CD14-positive monocyte (primary cell): ENCODE measurements at regions not wholly inside any gene's neighbourhood (a gene's known extent, or its start where the extent isn't known, plus 50 kb on each side); places are given as distances from the start of the nearest gene placed in this dataset.
"Not testable (repeated sequence)": the region's sequence is repeated elsewhere in the genome, so short reads cannot be mapped to it uniquely, and the experiment has no call there.

Experiments used
- DNase-seq, 3 donors: peaks; one replicate each; pipeline ENCODE4 v3.0.0-alpha.2; 2011 to 2022
- H2AFZ ChIP-seq: 2 replicates; pipeline ENCODE4 v1.6.0; 2012; ENCODE audit warnings: mild to moderate bottlenecking, low read depth, low read length, inconsistent platforms; ENCODE audit not compliant: insufficient read depth, poor library complexity, severe bottlenecking
- H3K27ac ChIP-seq, 2 donors: 1 replicate in 1 of 2; 2 replicates in 1 of 2; pipeline ENCODE4 v1.5.1; 2012 to 2013; ENCODE audit warnings: low read length in 2 of 2, control low read depth in 1 of 2, inconsistent platforms in 1 of 2, low read depth in 1 of 2, mild to moderate bottlenecking in 1 of 2
- H3K27me3 ChIP-seq, 2 donors: one replicate each; pipeline versions ENCODE4 v1.6.0 to v1.6.1; 2011 to 2013; ENCODE audit warnings: low read length in 2 of 2; ENCODE audit not compliant: control insufficient read depth in 2 of 2, insufficient read depth in 2 of 2
- H3K36me3 ChIP-seq, 2 donors: replicated peaks in 1 of 2; 1 replicate in 1 of 2; 2 replicates in 1 of 2; pipeline versions ENCODE4 v1.5.1 to v1.6.1; 2012 to 2013; ENCODE audit warnings: low read length in 2 of 2, control low read depth in 1 of 2, inconsistent platforms in 1 of 2, mild to moderate bottlenecking in 1 of 2; ENCODE audit not compliant: insufficient read depth in 2 of 2, control insufficient read depth in 1 of 2
- H3K4me1 ChIP-seq, 2 donors: 1 replicate in 1 of 2; 2 replicates in 1 of 2; pipeline versions ENCODE4 v1.5.1 to v1.6.1; 2012 to 2013; ENCODE audit warnings: low read length in 2 of 2, control low read depth in 1 of 2, inconsistent platforms in 1 of 2, mild to moderate bottlenecking in 1 of 2, moderate library complexity in 1 of 2; ENCODE audit not compliant: insufficient read depth in 2 of 2, control insufficient read depth in 1 of 2
- H3K4me2 ChIP-seq: replicated peaks from 2 replicates; pipeline ENCODE3; 2012; ENCODE audit warnings: low read length, moderate library complexity, mild to moderate bottlenecking; ENCODE audit not compliant: poor library complexity, severe bottlenecking; ENCODE audit errors: extremely low read depth
- H3K4me3 ChIP-seq, 3 experiments: fragments of 200-600 bp in 1 of 3; sonication (generic) in 1 of 3; replicated peaks in 1 of 3; 1 replicate in 2 of 3; 2 replicates in 1 of 3; pipeline ENCODE4 v1.5.1; 2011 to 2013; ENCODE audit warnings: low read length in 3 of 3, mild to moderate bottlenecking in 3 of 3, control low read depth in 2 of 3, low read depth in 2 of 3, inconsistent platforms in 1 of 3, moderate library complexity in 1 of 3
- H3K79me2 ChIP-seq: 2 replicates; pipeline ENCODE4 v1.6.0; 2012; ENCODE audit warnings: mild to moderate bottlenecking, control low read depth, inconsistent platforms, low read length, moderate library complexity; ENCODE audit not compliant: insufficient read depth
- H3K9ac ChIP-seq: 2 replicates; pipeline ENCODE4 v1.6.0; 2017; ENCODE audit warnings: low read length, mild to moderate bottlenecking; ENCODE audit not compliant: insufficient read depth, poor library complexity, severe bottlenecking
- H3K9me3 ChIP-seq, 2 donors: replicated peaks in 1 of 2; 1 replicate in 1 of 2; 2 replicates in 1 of 2; pipeline versions ENCODE4 v1.5.1 to v1.6.1; 2012 to 2013; ENCODE audit warnings: low read length in 2 of 2, control low read depth in 1 of 2; ENCODE audit not compliant: control insufficient read depth in 1 of 2, insufficient read depth in 1 of 2
- H4K20me1 ChIP-seq: 2 replicates; pipeline ENCODE4 v1.6.0; 2012; ENCODE audit warnings: mild to moderate bottlenecking, low read length, control low read depth, moderate library complexity; ENCODE audit not compliant: insufficient read depth
- H3K27ac Mint-ChIP-seq, 7 donors: one replicate each; pipeline ENCODE4 v1.8.0; 2020; ENCODE audit warnings: mild to moderate bottlenecking in 7 of 7, mixed read lengths in 7 of 7, moderate library complexity in 6 of 7, inconsistent platforms in 2 of 7
- H3K27me3 Mint-ChIP-seq, 3 donors: one replicate each; pipeline ENCODE4 v1.8.0; 2021 to 2022; ENCODE audit warnings: low read depth in 3 of 3, mild to moderate bottlenecking in 3 of 3, mixed read lengths in 3 of 3, moderate library complexity in 3 of 3, inconsistent platforms in 1 of 3
- H3K36me3 Mint-ChIP-seq, 2 donors: one replicate each; pipeline ENCODE4 v1.8.0; 2020; ENCODE audit warnings: mixed read lengths in 2 of 2, inconsistent platforms in 1 of 2, mild to moderate bottlenecking in 1 of 2
- H3K4me1 Mint-ChIP-seq: one replicate; pipeline ENCODE4 v1.8.0; 2020; ENCODE audit warnings: mild to moderate bottlenecking, mixed read lengths
- H3K4me3 Mint-ChIP-seq, 2 donors: one replicate each; pipeline ENCODE4 v1.8.0; 2020; ENCODE audit warnings: mild to moderate bottlenecking in 2 of 2, mixed read lengths in 2 of 2, moderate library complexity in 1 of 2
- H3K9me3 Mint-ChIP-seq, 7 donors: one replicate each; pipeline ENCODE4 v1.8.0; 2020 to 2022; ENCODE audit warnings: mixed read lengths in 7 of 7, mild to moderate bottlenecking in 6 of 7, moderate library complexity in 6 of 7, inconsistent platforms in 2 of 7
- CTCF ChIP-seq: fragments of 200-600 bp; IDR thresholded peaks from one replicate; pipeline ENCODE4 v1.8.0; 2022; ENCODE audit warnings: antibody characterized with exemption, mild to moderate bottlenecking
- WGBS: methylation state at CpG from one replicate; pipeline ENCODE4 v1.1.5; 2013; ENCODE audit warnings: missing lambda C conversion rate; ENCODE audit not compliant: insufficient coverage; 5-methylcytosine and 5-hydroxymethylcytosine counted together
- intact Hi-C, 2 donors: fragments of 100-400 bp; cut with micrococcal nuclease; formaldehyde crosslinking; loops; one replicate each; pipeline versions ENCODE4 v1.15.0 to v1.15.1; 2023

DNA sequence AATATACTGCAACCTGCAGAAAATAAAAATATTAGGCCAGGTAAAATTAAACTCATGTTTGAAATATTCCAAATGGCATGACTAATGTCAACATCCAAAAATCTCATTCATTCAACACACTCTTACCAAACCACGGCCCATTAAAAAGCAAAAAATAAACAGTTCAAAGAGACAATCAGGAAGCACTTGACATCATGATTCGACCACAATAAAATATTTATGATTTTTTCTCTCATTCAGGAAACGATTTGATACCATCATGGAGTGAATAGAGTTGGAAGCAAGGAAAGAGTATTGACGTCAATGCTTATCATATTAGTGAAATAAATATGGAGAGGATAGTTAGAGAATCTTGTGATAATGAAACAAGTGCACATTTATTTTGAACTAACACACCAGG, 354.1 kb downstream of the KCNJ2 start:
- H3K27me3 ChIP-seq, result no peaks in the 10 kb centered on the region
- H3K79me2 ChIP-seq, result no peaks in the 10 kb centered on the region
- H3K36me3 ChIP-seq, result no peaks in the 10 kb centered on the region
- H3K9ac ChIP-seq, result no peak overlapping the region
- intact Hi-C loops, result no loop called here
- WGBS, result no CpG with 5 or more reads among the region's 4 CpGs
- no peak for TF ChIP-seq CTCF
- H3K4me3 ChIP-seq, result no peak overlapping the region
- H3K4me1 ChIP-seq, result peaks cover 29 to 38% of the 10 kb centered on the region in 2 donors
- H3K27ac ChIP-seq, result no peak overlapping the region
- no peak overlapping the region for H2AFZ ChIP-seq
- peaks cover 34% of the 10 kb centered on the region for H3K4me1 Mint-ChIP-seq
- no peaks in the 10 kb centered on the region for H3K9me3 Mint-ChIP-seq
- H3K4me2 ChIP-seq, result no peak overlapping the region
- H3K9me3 ChIP-seq, result no peaks in the 10 kb centered on the region
- H4K20me1 ChIP-seq, result no peaks in the 10 kb centered on the region
- no peaks in the 10 kb centered on the region for H3K36me3 Mint-ChIP-seq
- H3K27me3 Mint-ChIP-seq, result peaks cover 0 to 2% (median 0%) of the 10 kb centered on the region in 3 donors
- DNase-seq, result no peak
- no peak overlapping the region for H3K27ac Mint-ChIP-seq
- no peak overlapping the region for H3K4me3 Mint-ChIP-seq

DNA sequence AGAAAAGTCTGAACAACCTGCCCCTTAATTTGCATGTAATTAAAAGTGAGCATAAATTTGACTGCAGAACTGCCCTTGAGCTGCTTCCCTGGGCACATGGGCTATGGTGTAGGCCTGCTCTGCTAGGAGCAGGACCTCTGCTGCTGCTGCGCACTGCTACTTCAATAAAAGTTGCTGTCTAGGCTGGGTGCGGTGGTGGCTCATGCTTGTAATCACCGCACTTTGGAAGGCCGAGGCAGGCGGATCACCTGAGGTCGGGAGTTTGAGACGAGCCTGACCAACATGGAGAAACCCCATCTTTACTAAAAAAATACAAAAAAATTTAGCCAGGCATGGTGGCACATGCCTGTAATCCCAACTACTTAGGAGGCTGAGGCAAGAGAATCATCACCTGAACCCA, 355.7 kb downstream of the KCNJ2 start:
- intact Hi-C loops, result loop anchor here in 1 of 2 donors (5.0 kb wide), 1 partner anchor 238 kb away; no protein-coding TSS in a partner anchor

More for the DNA sequence above, 355.7 kb downstream of the KCNJ2 start:
- H3K4me2 ChIP-seq, H3K79me2 ChIP-seq, H3K9me3 Mint-ChIP-seq, H3K4me3 ChIP-seq, H3K27ac Mint-ChIP-seq, DNase-seq, H3K4me3 Mint-ChIP-seq, H2AFZ ChIP-seq, H4K20me1 ChIP-seq, H3K27me3 Mint-ChIP-seq, H3K9ac ChIP-seq, H3K9me3 ChIP-seq, H3K27me3 ChIP-seq, H3K36me3 Mint-ChIP-seq, H3K27ac ChIP-seq, H3K36me3 ChIP-seq: not testable (repeated sequence)
- peaks cover 34% of the 10 kb centered on the region for H3K4me1 Mint-ChIP-seq
- H3K4me1 ChIP-seq, result peaks cover 29 to 38% of the 10 kb centered on the region in 2 donors
- WGBS, result 92% methylated on average over 7 of the region's 7 CpGs
